ENCODE measurements at regions not wholly inside any gene's neighbourhood (a gene's known extent, or its start where the extent isn't known, plus 50 kb on each side); places are given as distances from the start of the nearest gene placed in this dataset.
"Not testable (repeated sequence)": the region's sequence is repeated elsewhere in the genome, so short reads cannot be mapped to it uniquely, and the experiment has no call there.

- no peak for DNase-seq
Measured at GRCh38 chr20:56890011-56890410, 260.9 kb downstream of the TFAP2C start.

- DNase-seq: peak; percentile 40
Measured at GRCh38 chr20:56893226-56893917, 264.3 kb downstream of the TFAP2C start.

- DNase-seq: no peak
Measured at GRCh38 chr20:56896447-56896846, 267.3 kb downstream of the TFAP2C start.

- no peak for DNase-seq
Measured at GRCh38 chr20:56897318-56897957, 268.3 kb downstream of the TFAP2C start.

- no peak for DNase-seq
Measured at GRCh38 chr20:56897958-56898349, 268.8 kb downstream of the TFAP2C start.

GRCh38 chr20:56899506-56899905, 270.4 kb downstream of the TFAP2C start:
- no peak for DNase-seq

- DNase-seq: no peak
Measured at GRCh38 chr20:56900252-56900651, 271.1 kb downstream of the TFAP2C start.

- DNase-seq: no peak
Measured at GRCh38 chr20:56903421-56903820, 274.3 kb downstream of the TFAP2C start.

GRCh38 chr20:56903858-56904257, 274.8 kb downstream of the TFAP2C start:
- no peak for DNase-seq

GRCh38 chr20:56909918-56910714, 281.0 kb downstream of the TFAP2C start:
- no peak for DNase-seq

GRCh38 chr20:56911946-56912345, 282.8 kb downstream of the TFAP2C start:
- no peak for DNase-seq

GRCh38 chr20:56914532-56914931, 285.4 kb downstream of the TFAP2C start:
- DNase-seq: no peak

GRCh38 chr20:56916345-56916622, 287.2 kb downstream of the TFAP2C start:
- DNase-seq: no peak

- DNase-seq: not testable (repeated sequence)
Measured at GRCh38 chr20:56920041-56920440, 290.9 kb downstream of the TFAP2C start.

GRCh38 chr20:56922497-56922896, 293.4 kb downstream of the TFAP2C start:
- DNase-seq: no peak

- no peak for DNase-seq
Measured at GRCh38 chr20:56924292-56925081, 295.4 kb downstream of the TFAP2C start.

- no peak for DNase-seq
Measured at GRCh38 chr20:56925082-56925830, 296.1 kb downstream of the TFAP2C start.

GRCh38 chr20:56925831-56926170, 296.7 kb downstream of the TFAP2C start:
- DNase-seq: no peak

- no peak for DNase-seq
Measured at GRCh38 chr20:56926501-56926900, 297.4 kb downstream of the TFAP2C start.

- DNase-seq: no peak
Measured at GRCh38 chr20:56927127-56927526, 298.0 kb downstream of the TFAP2C start.

- DNase-seq: no peak
Measured at GRCh38 chr20:56928007-56928406, 298.9 kb downstream of the TFAP2C start.

- no peak for DNase-seq
Measured at GRCh38 chr20:56929606-56930005, 300.5 kb downstream of the TFAP2C start.

GRCh38 chr20:56930876-56931275, 301.8 kb downstream of the TFAP2C start:
- DNase-seq: no peak
